NCI-H2227 treated with DMSO at 0.1 percent for 48 hours (cell line): ENCODE measurements at regions not wholly inside any gene's neighbourhood (a gene's known extent, or its start where the extent isn't known, plus 50 kb on each side); places are given as distances from the start of the nearest gene placed in this dataset.

Source experiments
- DNase-seq: peaks from one replicate; lab custom pipeline; 2025; lab: John Stamatoyannopoulos, UW

DNA sequence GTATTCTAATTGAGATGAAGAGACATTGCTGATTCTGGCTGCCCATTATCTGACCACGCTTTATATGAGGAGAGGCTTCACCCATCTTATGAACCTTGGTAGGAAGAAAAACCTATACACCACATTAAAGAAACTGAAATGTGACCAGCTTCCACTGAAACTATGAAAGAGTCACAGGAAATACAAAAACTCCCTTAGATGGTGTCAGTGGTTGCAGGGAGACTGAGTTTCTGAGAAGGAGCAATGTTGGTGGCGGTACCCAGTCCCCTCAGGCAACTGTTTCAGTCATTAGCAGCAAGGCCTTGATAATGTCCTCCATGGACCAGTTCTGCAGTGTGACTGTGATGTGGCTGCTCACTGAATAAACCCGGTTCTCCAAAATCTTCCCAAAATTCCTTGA is 110.5 kb upstream of the FTMT start:
- DNase-seq = no peak

DNA sequence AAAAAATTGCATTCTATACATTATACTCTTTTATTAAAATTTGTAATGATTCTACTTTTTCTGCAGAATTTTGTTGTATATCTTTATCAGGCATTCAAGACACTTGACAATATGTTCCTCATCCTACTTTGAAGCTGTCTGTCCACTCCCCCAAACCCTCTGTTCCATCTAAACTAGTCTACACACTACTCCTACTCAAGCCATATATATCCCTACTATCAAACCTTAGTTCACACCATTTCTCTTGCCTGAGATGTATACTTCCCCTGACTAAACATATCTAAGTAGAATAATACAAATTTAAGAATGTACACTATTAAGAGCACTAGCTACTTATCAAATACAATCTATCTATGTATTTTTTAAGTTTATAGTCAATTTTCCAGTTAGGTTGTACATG is 107.1 kb upstream of the FTMT start:
- DNase-seq = no peak

DNA sequence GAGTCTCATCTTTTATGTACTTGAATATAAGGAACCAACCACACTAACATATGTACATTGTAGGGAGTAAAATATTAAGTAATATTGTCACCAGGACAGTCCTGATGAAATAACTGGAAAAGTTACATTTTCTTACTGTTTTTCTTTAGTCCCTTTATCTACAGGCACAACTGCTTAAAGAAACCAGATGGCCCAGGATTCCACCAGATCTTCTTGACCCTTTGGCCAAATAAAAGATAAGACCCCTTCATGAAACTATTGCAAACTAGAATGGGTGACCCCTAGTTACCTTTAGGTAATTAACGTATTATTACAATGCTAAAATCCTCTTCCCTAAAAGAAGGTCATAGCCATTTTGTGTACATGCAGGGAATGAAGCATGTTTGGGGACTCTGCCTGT is 106.3 kb upstream of the FTMT start:
- DNase-seq = no peak

DNA sequence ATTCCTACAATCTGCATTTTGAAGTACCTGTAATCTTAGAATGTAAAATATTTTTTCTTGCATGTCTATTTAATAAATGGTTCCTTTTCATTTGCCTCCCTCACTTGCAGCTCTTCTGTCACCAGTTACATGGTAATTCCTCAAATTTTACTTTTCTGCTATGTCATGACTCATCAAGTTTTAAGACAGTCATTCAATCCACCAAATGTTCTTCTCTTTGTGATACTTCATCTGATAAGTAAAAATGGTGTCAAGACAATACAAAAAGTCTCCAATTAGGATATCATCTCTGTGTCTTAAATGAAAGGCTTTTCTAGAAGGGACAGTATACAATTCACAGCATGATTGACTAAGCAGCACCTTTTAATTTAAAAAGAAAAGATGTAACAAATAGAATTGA is 104.9 kb upstream of the FTMT start:
- DNase-seq = no peak

DNA sequence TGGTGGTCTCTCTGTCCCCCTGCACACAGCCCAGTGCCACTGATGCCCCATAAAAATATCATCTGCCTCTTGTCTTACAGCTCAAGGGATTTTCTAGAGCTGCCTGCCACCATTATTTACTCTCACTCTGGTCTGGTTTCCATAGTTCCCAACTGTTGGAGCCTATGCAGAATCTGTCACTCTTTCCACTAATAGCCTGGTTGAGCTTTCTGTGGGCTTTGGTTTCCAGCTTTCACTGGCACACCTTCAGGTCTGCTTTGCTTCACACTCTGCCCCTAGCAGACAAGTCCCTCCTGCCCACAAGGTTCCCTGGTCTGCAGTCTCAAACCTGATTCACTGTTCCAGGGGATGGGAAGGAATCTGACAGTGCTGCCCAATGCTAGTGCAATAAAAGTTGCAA is 103.0 kb upstream of the FTMT start:
- no peak for DNase-seq

DNA sequence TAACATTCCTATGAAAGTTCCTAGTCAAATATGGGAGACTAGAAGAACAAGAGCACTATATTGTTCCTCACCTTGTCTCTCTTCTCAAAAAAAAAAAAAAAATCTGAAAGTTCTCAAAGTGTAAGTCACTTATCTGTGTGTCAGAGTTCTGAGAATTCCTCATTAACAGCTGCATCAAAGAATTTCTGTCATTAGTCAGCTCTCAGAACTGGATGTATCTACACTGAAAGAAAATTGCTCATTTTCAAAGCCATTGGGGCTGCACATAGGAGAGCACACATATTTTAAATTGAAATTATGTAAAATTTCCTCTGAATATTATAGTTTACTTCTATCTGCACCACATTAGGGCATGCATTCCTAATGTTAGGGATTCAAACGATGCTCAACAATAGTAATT is 99.5 kb upstream of the FTMT start:
- no peak for DNase-seq

DNA sequence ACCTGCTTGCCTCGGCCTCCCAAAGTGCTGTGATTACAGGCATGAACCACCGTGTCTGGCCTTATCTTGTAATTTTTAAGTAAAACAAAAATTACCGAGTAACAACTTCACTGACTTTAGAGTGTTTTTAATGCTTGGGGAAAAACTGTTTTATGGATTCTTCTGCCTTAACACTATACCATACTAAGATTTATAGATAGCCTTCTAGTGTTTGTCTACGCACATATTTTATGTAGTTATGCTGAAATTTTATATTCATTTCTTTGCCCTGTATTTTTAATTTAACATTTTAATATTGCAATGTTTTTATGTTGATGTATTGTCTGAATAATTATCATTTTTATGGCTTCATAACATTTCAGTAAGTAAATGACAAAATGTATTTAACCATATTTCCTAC is 96.4 kb upstream of the FTMT start:
- DNase-seq = no peak

DNA sequence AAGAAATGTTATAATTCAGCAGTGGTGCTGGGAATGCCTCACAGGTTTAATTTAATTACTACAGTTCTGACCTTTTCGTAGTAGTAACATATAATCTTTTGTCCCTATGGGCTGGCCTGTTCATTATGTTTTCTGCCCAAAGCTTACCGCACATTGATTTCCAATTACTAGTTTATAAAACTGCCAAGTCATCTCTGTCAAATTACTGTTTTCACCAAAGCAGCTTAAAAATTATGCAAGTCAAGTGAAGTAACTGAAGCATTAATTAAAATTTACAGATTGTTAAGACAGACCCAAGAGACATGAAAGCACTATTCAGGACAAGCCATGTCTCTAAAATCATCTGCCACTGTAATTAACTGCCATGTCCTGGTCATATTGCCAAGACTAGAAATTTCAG is 93.9 kb upstream of the FTMT start:
- peak; percentile 48 for DNase-seq

DNA sequence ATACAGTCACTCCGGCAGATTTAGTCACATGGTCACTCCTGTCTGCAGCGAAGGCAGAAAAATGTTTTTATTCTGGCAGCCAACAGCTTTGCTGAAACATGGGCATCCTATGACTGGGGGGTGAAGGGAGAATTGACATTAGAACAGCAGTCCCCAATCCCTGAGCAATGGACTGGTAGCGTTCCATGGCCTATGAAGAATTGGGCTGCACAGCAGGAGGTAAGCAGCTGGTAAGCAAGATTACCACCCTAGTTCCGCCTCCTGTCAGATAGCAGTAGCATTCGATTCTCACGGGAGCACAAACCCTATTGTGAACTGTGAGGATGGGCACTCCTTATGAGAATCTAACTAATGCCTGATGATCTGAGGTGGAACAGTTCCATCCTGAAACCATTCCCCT is 93.1 kb upstream of the FTMT start:
- DNase-seq = no peak

DNA sequence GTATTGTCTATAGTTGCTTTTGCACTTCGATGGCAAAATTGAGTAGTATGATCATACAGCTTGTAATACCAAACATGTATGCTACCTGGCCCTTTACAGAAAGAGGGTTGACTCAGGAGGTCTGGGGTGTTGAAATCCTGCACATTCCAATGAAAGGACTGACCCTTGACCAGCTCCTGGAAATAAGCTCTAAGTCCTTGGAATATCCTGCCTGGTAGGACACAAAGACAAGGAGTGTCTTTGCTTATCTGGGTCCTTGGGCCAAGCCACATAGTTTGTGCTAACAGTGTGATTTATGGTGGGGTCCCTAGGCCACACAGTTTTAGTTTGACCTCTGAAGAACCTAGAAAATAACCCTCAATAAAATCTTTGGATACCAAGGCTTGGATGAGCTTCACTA is 89.3 kb upstream of the FTMT start:
- no peak for DNase-seq

DNA sequence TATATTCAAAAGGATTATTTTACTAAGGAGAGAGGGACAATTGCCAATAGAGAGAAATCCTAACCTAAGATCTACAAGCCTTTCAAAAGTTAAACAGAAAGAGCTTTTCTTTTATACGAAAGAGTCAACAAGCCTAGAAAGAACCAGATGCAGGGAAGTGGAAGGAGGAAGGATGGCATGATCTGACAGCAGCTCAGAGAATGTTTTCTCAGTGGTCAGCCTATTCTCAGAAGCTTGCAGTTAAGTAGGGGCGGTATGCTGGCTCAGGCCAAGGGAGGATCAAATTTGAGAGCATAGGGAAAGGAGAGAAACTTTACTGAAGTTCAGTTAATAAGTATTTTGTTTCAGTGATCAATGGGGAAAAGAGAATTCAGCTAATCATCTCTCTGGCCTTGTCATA is 88.0 kb upstream of the FTMT start:
- DNase-seq = no peak

DNA sequence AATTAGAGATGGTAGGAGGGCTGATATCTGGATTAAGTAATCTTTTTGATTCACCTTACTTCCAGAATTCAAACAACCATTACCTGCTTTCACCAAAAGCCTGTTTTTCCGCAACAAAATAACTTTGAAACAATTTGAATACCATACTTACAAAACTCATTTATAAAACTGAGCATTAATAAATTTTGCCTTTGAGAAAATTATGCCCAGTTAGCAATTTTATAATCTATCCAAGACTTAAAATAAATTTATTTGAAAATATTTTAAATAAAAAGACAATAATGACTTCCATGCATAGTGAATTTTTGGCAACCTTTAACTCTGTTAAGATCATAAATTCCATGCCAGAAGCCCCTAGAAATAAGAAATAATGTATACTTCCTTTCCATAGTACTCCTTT is 71.3 kb upstream of the FTMT start:
- DNase-seq = no peak

DNA sequence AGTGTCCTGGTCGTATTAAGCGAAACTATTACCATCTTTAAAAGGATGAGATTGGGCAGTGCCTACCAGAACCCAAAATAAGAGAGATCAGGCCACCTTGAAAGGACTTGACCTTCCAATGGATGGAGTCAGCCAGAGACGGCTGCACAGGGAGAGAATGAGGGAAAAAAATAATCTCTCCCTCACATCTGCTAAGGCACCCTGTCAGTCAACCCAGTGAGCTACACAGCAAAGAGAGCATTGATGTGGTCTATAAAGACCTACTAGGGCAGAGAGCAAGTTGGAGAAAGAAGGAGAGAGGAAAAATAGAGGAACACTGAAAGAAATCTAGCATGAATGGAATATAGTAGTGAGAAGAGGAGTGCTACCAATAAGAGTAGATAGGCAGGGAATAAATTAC is 68.0 kb upstream of the FTMT start:
- no peak for DNase-seq

DNA sequence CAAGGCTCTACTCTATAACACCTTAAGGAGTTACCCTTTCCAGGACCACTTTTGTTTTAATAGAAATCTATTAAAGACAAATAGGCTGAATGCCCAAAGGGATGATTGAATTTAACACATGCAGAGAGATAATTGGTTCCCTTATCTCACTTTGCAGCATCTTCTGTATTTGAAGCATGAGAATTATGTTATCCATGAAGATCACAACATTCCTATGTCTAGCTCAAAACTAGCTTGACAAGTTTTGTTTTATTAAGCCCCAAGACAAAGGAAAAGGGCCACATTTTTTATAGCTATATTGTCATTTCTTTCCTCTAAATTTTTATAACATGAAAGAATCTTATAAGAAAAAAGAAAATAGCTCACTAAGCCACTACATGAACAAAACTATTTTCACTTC is 57.9 kb upstream of the FTMT start:
- no peak for DNase-seq

DNA sequence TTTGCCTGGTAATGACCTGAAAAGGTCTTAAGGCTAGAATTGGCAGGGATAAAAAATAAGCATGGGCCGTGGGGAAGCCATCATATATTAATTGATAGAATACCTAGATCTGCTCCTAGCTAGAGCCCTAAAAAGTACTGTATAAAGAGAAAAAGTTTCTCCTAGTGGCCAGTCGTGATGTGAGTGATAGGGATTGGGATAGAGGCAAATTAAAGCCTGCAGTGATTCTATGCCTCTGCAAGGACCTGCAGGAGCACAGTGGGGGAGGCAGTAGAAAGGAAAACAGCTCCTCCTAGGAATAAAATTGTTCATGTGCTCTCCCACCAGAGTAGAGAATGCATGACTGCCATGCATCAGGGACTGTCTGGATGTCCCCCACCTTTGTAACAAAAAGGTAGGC is 56.2 kb upstream of the FTMT start:
- DNase-seq = no peak

DNA sequence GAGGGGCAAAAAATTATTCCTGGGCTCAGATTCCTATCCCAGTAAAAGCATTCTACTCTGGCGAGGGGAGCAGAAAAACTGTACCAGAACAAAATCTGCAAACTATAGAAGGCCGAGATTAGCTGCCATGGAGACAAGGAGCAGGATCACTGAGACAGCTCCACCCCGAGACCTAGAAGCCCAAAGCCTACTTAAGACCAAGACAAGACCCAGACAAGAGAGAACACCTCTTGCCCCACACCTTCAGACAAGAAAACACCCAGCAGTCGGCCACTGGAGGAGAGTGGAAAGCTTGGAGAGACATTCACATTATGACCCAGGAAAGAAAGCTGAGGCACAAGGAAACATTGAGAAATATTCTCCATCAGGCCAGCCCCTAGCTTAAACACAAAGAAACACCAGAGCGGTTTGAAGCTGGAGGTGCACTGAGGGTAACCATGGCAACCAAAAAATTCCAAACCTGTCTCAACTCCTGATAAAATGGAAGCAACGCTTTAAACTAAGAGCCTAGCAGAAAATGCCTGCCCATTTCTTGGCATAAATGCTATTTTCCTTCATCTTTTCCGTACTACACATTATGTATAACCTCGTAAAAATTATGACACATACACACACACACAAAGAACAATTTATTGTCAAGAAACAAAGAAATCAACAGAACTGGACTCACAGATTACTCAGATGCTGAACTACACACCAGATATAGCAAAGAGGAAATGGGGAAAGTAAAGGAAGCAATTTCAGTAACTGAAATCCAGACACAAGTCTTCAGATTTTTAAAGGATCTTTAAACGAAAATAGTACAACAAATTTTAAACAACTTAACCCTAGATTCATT is 53.8 kb upstream of the FTMT start:
- DNase-seq = peak; percentile 64
